OCI-LY7 (cell line): ENCODE measurements at regions not wholly inside any gene's neighbourhood (a gene's known extent, or its start where the extent isn't known, plus 50 kb on each side); places are given as distances from the start of the nearest gene placed in this dataset.

Source experiments
- BruUV-seq: library from RNA; stranded (reverse); fragments of 400-500 nt; replicated peaks from 2 replicates; lab custom pipeline; 2021; lab: Mats Ljungman, UMichigan
- CTCF ChIA-PET: fragments of 300-600 bp; sonication (Branson Sonifier 250); formaldehyde crosslinking; loops from one replicate; lab custom pipeline; 2022; ENCODE audit warnings: antibody characterized with exemption; ENCODE audit not compliant: unreplicated experiment; lab: Charles Lee
- POLR2A ChIA-PET: fragments of 300-600 bp; sonication (Branson Sonifier 250); formaldehyde crosslinking; loops from one replicate; lab custom pipeline; 2022; ENCODE audit warnings: antibody characterized with exemption; lab: Charles Lee
- DNase-seq: peaks from one replicate; pipeline ENCODE4 v3.0.0-alpha.2; 2015; ENCODE audit warnings: low spot score
- H2AFZ ChIP-seq: fragments of 200-600 bp; sonication (generic), shearing (Covaris generic); 2 replicates; pipeline ENCODE4 v1.6.1; 2014; ENCODE audit warnings: mild to moderate bottlenecking, antibody characterized with exemption, low read length, moderate library complexity
- H3K27ac ChIP-seq: fragments of 200-600 bp; sonication (generic); 2 replicates; pipeline ENCODE4 v1.5.1; 2014; ENCODE audit warnings: mixed run types, low read depth, mild to moderate bottlenecking, moderate library complexity, low read length, inconsistent platforms; ENCODE audit not compliant: poor library complexity, severe bottlenecking
- H3K36me3 ChIP-seq: fragments of 200-600 bp; sonication (generic); 2 replicates; pipeline ENCODE4 v1.6.1; 2014; ENCODE audit warnings: mild to moderate bottlenecking, antibody characterized with exemption, low read length, moderate library complexity, mixed read lengths; ENCODE audit not compliant: insufficient read depth
- H3K4me1 ChIP-seq: fragments of 200-600 bp; sonication (generic); 2 replicates; pipeline ENCODE4 v1.5.1; 2014; ENCODE audit warnings: mild to moderate bottlenecking, low read length; ENCODE audit not compliant: insufficient read depth, poor library complexity, severe bottlenecking
- H3K4me2 ChIP-seq: fragments of 200-600 bp; sonication (generic); 2 replicates; pipeline ENCODE4 v1.6.1; 2014; ENCODE audit warnings: mild to moderate bottlenecking, low read length
- H3K4me3 ChIP-seq: fragments of 200-600 bp; sonication (generic); 2 replicates; pipeline ENCODE4 v1.5.1; 2014; ENCODE audit warnings: mild to moderate bottlenecking, low read depth, low read length; ENCODE audit not compliant: poor library complexity, severe bottlenecking
- H3K79me2 ChIP-seq: fragments of 200-600 bp; sonication (generic); 2 replicates; pipeline ENCODE4 v1.6.1; 2016; ENCODE audit warnings: low read depth, mild to moderate bottlenecking, low read length, moderate library complexity, mixed read lengths; ENCODE audit not compliant: insufficient read depth
- H3K9me2 ChIP-seq: fragments of 200-600 bp; sonication (generic); 2 replicates; pipeline ENCODE4 v1.6.1; 2016; ENCODE audit warnings: mild to moderate bottlenecking, low read length, mixed read lengths; ENCODE audit not compliant: insufficient read depth
- H3K9me3 ChIP-seq: fragments of 200-600 bp; sonication (generic); 2 replicates; pipeline ENCODE4 v1.6.1; 2014; ENCODE audit warnings: mild to moderate bottlenecking, mixed run types, low read length, mixed read lengths
- H4K20me1 ChIP-seq: fragments of 200-600 bp; sonication (generic); 2 replicates; pipeline ENCODE4 v1.6.1; 2014; ENCODE audit warnings: mild to moderate bottlenecking, antibody characterized with exemption, low read length, moderate library complexity, mixed read lengths; ENCODE audit not compliant: insufficient read depth
- EZH2phosphoT487 ChIP-seq: fragments of 200-600 bp; sonication (generic); IDR thresholded peaks from 2 replicates; pipeline ENCODE4 v1.6.1; 2018; ENCODE audit warnings: low read depth, borderline replicate concordance, mild to moderate bottlenecking, mixed run types, antibody characterized with exemption, low read length, moderate library complexity, mixed read lengths
- intact Hi-C: fragments of 100-400 bp; cut with micrococcal nuclease; formaldehyde crosslinking; loops from one replicate; pipeline ENCODE4 v1.10.0; 2022; ENCODE audit not compliant: unreplicated experiment
- TF ChIP-seq, protein P1 (sequence below): fragments of 200-600 bp; sonication (generic); conservative IDR thresholded peaks from 2 replicates; pipeline ENCODE4 v1.5.1; 2014; ENCODE audit warnings: mild to moderate bottlenecking, antibody characterized with exemption, low read length, moderate library complexity, mixed read lengths

DNA sequence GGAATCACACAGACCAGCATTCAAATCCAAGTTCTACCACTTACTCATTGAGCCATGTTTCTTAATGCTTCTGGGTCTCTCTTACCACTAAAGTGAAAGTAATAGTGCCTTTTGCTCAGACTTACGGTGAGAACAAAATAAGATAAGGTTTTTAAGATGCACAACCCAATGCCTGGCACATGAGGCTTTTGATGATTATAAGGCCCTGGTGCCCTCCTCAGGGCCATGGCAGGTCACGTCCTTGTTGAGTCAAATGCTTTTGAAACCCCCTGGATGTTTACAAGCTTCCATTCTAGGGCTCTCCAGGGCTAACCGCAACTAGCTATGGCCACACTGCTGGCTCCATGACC, 76.0 kb downstream of the TENT5C start:
- Histone ChIP-seq H3K4me3 (no peak overlapping the region), H3K9me3 (no peaks in the 10 kb centered on the region), H3K9me2 (no peaks in the 10 kb centered on the region), H3K36me3 (no peaks in the 10 kb centered on the region), H3K79me2 (no peaks in the 10 kb centered on the region), H4K20me1 (no peaks in the 10 kb centered on the region), H3K4me2 (no peak overlapping the region), H2AFZ (no peak overlapping the region), H3K27ac (no peak overlapping the region), H3K4me1 (peaks cover 28% of the 10 kb centered on the region)
- intact Hi-C loops = no loop called here
- ChIA-PET CTCF (no interaction called here), POLR2A (interaction anchor here (0.9 to 2.1 kb wide), 7 partner anchors 7 to 79 kb away, joined by 3 to 13 read pairs (median 6); no protein-coding TSS in a partner anchor)
- no peak for TF ChIP-seq EZH2phosphoT487
- TF ChIP-seq, protein P1, sequence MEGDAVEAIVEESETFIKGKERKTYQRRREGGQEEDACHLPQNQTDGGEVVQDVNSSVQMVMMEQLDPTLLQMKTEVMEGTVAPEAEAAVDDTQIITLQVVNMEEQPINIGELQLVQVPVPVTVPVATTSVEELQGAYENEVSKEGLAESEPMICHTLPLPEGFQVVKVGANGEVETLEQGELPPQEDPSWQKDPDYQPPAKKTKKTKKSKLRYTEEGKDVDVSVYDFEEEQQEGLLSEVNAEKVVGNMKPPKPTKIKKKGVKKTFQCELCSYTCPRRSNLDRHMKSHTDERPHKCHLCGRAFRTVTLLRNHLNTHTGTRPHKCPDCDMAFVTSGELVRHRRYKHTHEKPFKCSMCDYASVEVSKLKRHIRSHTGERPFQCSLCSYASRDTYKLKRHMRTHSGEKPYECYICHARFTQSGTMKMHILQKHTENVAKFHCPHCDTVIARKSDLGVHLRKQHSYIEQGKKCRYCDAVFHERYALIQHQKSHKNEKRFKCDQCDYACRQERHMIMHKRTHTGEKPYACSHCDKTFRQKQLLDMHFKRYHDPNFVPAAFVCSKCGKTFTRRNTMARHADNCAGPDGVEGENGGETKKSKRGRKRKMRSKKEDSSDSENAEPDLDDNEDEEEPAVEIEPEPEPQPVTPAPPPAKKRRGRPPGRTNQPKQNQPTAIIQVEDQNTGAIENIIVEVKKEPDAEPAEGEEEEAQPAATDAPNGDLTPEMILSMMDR = no peak
- BruUV-seq = no TSS peak
- DNase-seq = no peak

DNA sequence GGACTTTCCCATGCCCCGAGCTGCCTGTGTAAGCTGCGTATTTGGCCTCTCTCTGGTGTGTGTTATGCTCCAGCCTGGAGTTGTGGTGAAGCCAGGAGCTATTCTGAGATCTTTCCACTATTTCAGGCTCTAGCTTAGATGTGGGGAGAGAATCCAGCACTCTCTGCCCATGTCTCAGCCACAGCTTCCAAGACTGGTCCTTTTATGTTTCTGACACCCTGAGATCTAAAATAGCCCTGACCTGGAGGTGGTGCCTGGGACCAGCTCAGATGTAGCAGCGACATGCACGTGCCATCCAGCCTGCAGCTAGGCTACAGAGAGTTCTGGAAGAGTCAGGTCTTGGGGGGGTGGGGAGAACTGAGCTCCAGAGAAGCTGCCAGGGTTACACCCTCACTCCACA, 76.5 kb downstream of the TENT5C start:
- no peaks in the 10 kb centered on the region for H3K79me2 ChIP-seq
- ChIA-PET POLR2A (interaction anchor here (0.6 to 2.1 kb wide), 10 partner anchors 8 to 80 kb away, joined by 3 to 13 read pairs (median 4); no protein-coding TSS in a partner anchor), CTCF (interaction anchor here (1.0 to 1.1 kb wide), 2 partner anchors 8 to 114 kb away, joined by 5 read pairs; no protein-coding TSS in a partner anchor)
- no peaks in the 10 kb centered on the region for H3K36me3 ChIP-seq
- H3K4me2 ChIP-seq = no peak overlapping the region
- no peak for TF ChIP-seq EZH2phosphoT487
- TF ChIP-seq, protein P1 = no peak
- H3K27ac ChIP-seq = no peak overlapping the region
- no peaks in the 10 kb centered on the region for H3K9me2 ChIP-seq
- intact Hi-C loops = no loop called here
- no peak overlapping the region for H2AFZ ChIP-seq
- no peaks in the 10 kb centered on the region for H4K20me1 ChIP-seq
- H3K4me1 ChIP-seq = peaks cover 28% of the 10 kb centered on the region
- H3K9me3 ChIP-seq = no peaks in the 10 kb centered on the region
- H3K4me3 ChIP-seq = no peak overlapping the region
- no TSS peak for BruUV-seq
- no peak for DNase-seq

DNA sequence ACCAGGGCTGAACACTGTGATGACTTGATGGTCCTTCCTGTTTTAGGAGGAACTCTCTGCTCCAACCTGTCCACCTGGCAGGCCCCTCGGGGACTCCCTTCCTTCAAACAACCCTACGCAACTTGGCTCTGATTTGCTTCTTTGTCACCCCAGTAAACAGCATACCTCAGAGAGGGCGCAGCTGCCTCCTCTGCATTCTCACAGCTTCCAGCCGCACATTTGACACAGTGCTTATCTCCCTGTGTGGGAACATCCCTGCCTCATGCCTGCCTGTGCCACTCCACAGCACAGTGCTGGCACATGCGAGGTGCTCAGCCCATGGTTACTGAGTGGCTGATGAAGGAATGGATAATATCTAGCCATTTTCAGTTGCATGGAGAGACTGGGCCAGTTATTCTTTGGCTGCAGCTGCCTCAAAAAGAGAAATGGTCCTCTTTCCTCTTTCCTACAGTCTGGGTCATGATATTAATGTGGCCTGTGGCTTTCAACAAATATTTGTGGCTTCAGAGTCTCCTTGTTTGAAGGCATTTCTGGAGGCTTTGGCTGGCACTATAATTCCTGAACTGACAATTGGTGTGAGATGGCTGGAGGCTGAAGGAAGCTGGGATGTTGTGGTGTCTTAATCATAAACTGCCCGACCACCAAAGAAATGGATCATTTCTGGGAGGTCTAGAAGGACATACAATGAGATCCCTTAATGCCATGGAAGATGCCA, 77.9 kb downstream of the TENT5C start:
- intact Hi-C loops = no loop called here
- POLR2A ChIA-PET = interaction anchor here (0.6 to 2.1 kb wide), 6 partner anchors 9 to 155 kb away, joined by 3 to 11 read pairs (median 3); no protein-coding TSS in a partner anchor
- no peaks in the 10 kb centered on the region for H3K79me2 ChIP-seq
- BruUV-seq = no TSS peak
- no peaks in the 10 kb centered on the region for H3K9me3 ChIP-seq
- DNase-seq = peak; percentile 73
- H3K4me1 ChIP-seq = peaks cover 24% of the 10 kb centered on the region
- H3K4me3 ChIP-seq = no peak overlapping the region
- CTCF ChIA-PET = no interaction called here
- no peaks in the 10 kb centered on the region for H4K20me1 ChIP-seq
- H3K27ac ChIP-seq = peak overlapping the region; percentile 22
- peak overlapping the region; percentile 90 for H2AFZ ChIP-seq
- peak overlapping the region; percentile 48 for H3K4me2 ChIP-seq
- TF ChIP-seq, protein P1 = no peak
- TF ChIP-seq EZH2phosphoT487 = no peak
- no peaks in the 10 kb centered on the region for H3K9me2 ChIP-seq
- no peaks in the 10 kb centered on the region for H3K36me3 ChIP-seq
